HL-60 (cell line): ENCODE measurements at regions not wholly inside any gene's neighbourhood (a gene's known extent, or its start where the extent isn't known, plus 50 kb on each side); places are given as distances from the start of the nearest gene placed in this dataset.

Experiments
- POLR2AphosphoS5 ChIP-seq: IDR thresholded peaks from 2 replicates; pipeline ENCODE4 v1.6.1; 2012; ENCODE audit warnings: low read depth
- REST ChIP-seq: IDR thresholded peaks from 2 replicates; pipeline ENCODE4 v1.6.1; 2012; ENCODE audit warnings: low read depth; ENCODE audit not compliant: insufficient replicate concordance
- SPI1 ChIP-seq: IDR thresholded peaks from 2 replicates; pipeline ENCODE4 v1.6.1; 2012; ENCODE audit warnings: low read depth, mild to moderate bottlenecking, borderline replicate concordance
- TF ChIP-seq, protein P1 (sequence below): IDR thresholded peaks from one replicate; pipeline ENCODE4 v1.5.1; 2011; ENCODE audit warnings: low read length, control low read depth, inconsistent platforms; ENCODE audit not compliant: insufficient read depth

GRCh38 chr20:7240490-7240889 lies 473.0 kb downstream of the BMP2 start:
- TF ChIP-seq, protein P1, sequence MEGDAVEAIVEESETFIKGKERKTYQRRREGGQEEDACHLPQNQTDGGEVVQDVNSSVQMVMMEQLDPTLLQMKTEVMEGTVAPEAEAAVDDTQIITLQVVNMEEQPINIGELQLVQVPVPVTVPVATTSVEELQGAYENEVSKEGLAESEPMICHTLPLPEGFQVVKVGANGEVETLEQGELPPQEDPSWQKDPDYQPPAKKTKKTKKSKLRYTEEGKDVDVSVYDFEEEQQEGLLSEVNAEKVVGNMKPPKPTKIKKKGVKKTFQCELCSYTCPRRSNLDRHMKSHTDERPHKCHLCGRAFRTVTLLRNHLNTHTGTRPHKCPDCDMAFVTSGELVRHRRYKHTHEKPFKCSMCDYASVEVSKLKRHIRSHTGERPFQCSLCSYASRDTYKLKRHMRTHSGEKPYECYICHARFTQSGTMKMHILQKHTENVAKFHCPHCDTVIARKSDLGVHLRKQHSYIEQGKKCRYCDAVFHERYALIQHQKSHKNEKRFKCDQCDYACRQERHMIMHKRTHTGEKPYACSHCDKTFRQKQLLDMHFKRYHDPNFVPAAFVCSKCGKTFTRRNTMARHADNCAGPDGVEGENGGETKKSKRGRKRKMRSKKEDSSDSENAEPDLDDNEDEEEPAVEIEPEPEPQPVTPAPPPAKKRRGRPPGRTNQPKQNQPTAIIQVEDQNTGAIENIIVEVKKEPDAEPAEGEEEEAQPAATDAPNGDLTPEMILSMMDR = no peak
- TF ChIP-seq REST (no peak), SPI1 (no peak), POLR2AphosphoS5 (no peak)
